ENCODE measurements at regions not wholly inside any gene's neighbourhood (a gene's known extent, or its start where the extent isn't known, plus 50 kb on each side); places are given as distances from the start of the nearest gene placed in this dataset.
"Not testable (repeated sequence)": the region's sequence is repeated elsewhere in the genome, so short reads cannot be mapped to it uniquely, and the experiment has no call there.

- H3K27me3 Mint-ChIP-seq = no peaks in the 10 kb centered on the region
- no peak for DNase-seq
- H3K9me3 ChIP-seq (ENCODE audit: control insufficient read depth, low read length, poor library complexity, severe bottlenecking) = no peaks in the 10 kb centered on the region
- H3K4me1 Mint-ChIP-seq = peaks cover 31% of the 10 kb centered on the region
- ATAC-seq = no peak
- H3K4me3 Mint-ChIP-seq = peak overlapping the region; percentile 99
- peak overlapping the region; percentile 98 for H3K27ac Mint-ChIP-seq
- peaks cover 4% of the 10 kb centered on the region for H3K36me3 Mint-ChIP-seq (ENCODE audit: low read depth)
Observed at GRCh38 chr6:25136854-25137253, 142.3 kb upstream of the CARMIL1 start.

- no peaks in the 10 kb centered on the region for H3K9me3 ChIP-seq (ENCODE audit: control insufficient read depth, low read length, poor library complexity, severe bottlenecking)
- Mint-ChIP-seq H3K27me3 (no peaks in the 10 kb centered on the region), H3K4me1 (peaks cover 31% of the 10 kb centered on the region), H3K27ac (peak overlapping the region; percentile 98), H3K4me3 (peak overlapping the region; percentile 99), H3K36me3 (ENCODE audit: low read depth) (peaks cover 4% of the 10 kb centered on the region)
- peak; percentile 35 for ATAC-seq
- no peak for DNase-seq
Observed at GRCh38 chr6:25137480-25137879, 141.7 kb upstream of the CARMIL1 start.

- Mint-ChIP-seq H3K27me3 (no peaks in the 10 kb centered on the region), H3K27ac (peak overlapping the region; percentile 98), H3K4me1 (peaks cover 28% of the 10 kb centered on the region), H3K36me3 (ENCODE audit: low read depth) (peaks cover 4% of the 10 kb centered on the region), H3K4me3 (peak overlapping the region; percentile 99)
- no peaks in the 10 kb centered on the region for H3K9me3 ChIP-seq (ENCODE audit: control insufficient read depth, low read length, poor library complexity, severe bottlenecking)
- DNase-seq (no peak), ATAC-seq (no peak)
Observed at GRCh38 chr6:25137916-25138232, 141.3 kb upstream of the CARMIL1 start.

GRCh38 chr6:25138233-25138933 is 140.8 kb upstream of the CARMIL1 start:
- Mint-ChIP-seq H3K36me3 (ENCODE audit: low read depth) (peaks cover 4% of the 10 kb centered on the region), H3K4me1 (peaks cover 30% of the 10 kb centered on the region), H3K4me3 (peak overlapping the region; percentile 99), H3K27ac (peak overlapping the region; percentile 98), H3K27me3 (no peaks in the 10 kb centered on the region)
- DNase-seq (peak; percentile 15 to 24 (median 17)), ATAC-seq (peak; percentile 93)
- H3K9me3 ChIP-seq (ENCODE audit: control insufficient read depth, low read length, poor library complexity, severe bottlenecking) = no peaks in the 10 kb centered on the region

- ATAC-seq = no peak
- H3K4me1 Mint-ChIP-seq = peaks cover 30% of the 10 kb centered on the region
Observed at GRCh38 chr6:25138934-25139415, 140.2 kb upstream of the CARMIL1 start.

GRCh38 chr6:25139608-25140007 is 139.6 kb upstream of the CARMIL1 start:
- H3K4me1 Mint-ChIP-seq = peaks cover 30% of the 10 kb centered on the region
- ATAC-seq = not testable (repeated sequence)

More at GRCh38 chr6:25138934-25139415, 140.2 kb upstream of the CARMIL1 start:
- peak overlapping the region; percentile 98 for H3K27ac Mint-ChIP-seq
- H3K9me3 ChIP-seq (ENCODE audit: control insufficient read depth, low read length, poor library complexity, severe bottlenecking) = no peaks in the 10 kb centered on the region
- no peaks in the 10 kb centered on the region for H3K27me3 Mint-ChIP-seq
- H3K4me3 Mint-ChIP-seq = peak overlapping the region; percentile 99
- peaks cover 4% of the 10 kb centered on the region for H3K36me3 Mint-ChIP-seq (ENCODE audit: low read depth)
- DNase-seq = no peak

GRCh38 chr6:25142506-25142905 is 136.7 kb upstream of the CARMIL1 start:
- H3K27ac Mint-ChIP-seq = no peak overlapping the region

More at GRCh38 chr6:25139608-25140007, 139.6 kb upstream of the CARMIL1 start:
- not testable (repeated sequence) for H3K9me3 ChIP-seq (ENCODE audit: control insufficient read depth, low read length, poor library complexity, severe bottlenecking); H3K4me3 Mint-ChIP-seq; DNase-seq; H3K27ac Mint-ChIP-seq; H3K27me3 Mint-ChIP-seq; H3K36me3 Mint-ChIP-seq (ENCODE audit: low read depth)

GRCh38 chr6:25144919-25145318 is 134.3 kb upstream of the CARMIL1 start:
- no peaks in the 10 kb centered on the region for H3K27me3 Mint-ChIP-seq
- H3K27ac Mint-ChIP-seq = no peak overlapping the region
- peaks cover 3% of the 10 kb centered on the region for H3K36me3 Mint-ChIP-seq (ENCODE audit: low read depth)
- no peak for DNase-seq
- no peaks in the 10 kb centered on the region for H3K9me3 ChIP-seq (ENCODE audit: control insufficient read depth, low read length, poor library complexity, severe bottlenecking)
- H3K4me3 Mint-ChIP-seq = no peak overlapping the region
- no peak for ATAC-seq
- peaks cover 4% of the 10 kb centered on the region for H3K4me1 Mint-ChIP-seq

More at GRCh38 chr6:25142506-25142905, 136.7 kb upstream of the CARMIL1 start:
- no peak for ATAC-seq
- DNase-seq = no peak
- Mint-ChIP-seq H3K36me3 (ENCODE audit: low read depth) (peaks cover 6% of the 10 kb centered on the region), H3K4me3 (no peak overlapping the region), H3K4me1 (peaks cover 14% of the 10 kb centered on the region), H3K27me3 (no peaks in the 10 kb centered on the region)
- H3K9me3 ChIP-seq (ENCODE audit: control insufficient read depth, low read length, poor library complexity, severe bottlenecking) = no peaks in the 10 kb centered on the region

- H3K9me3 ChIP-seq (ENCODE audit: control insufficient read depth, low read length, poor library complexity, severe bottlenecking) = no peaks in the 10 kb centered on the region
- H3K27ac Mint-ChIP-seq = no peak overlapping the region
- H3K27me3 Mint-ChIP-seq = no peaks in the 10 kb centered on the region
- H3K36me3 Mint-ChIP-seq (ENCODE audit: low read depth) = peaks cover 3% of the 10 kb centered on the region
- no peak overlapping the region for H3K4me3 Mint-ChIP-seq
- DNase-seq (no peak), ATAC-seq (no peak)
- H3K4me1 Mint-ChIP-seq = peaks cover 4% of the 10 kb centered on the region
Observed at GRCh38 chr6:25147223-25147622, 132.0 kb upstream of the CARMIL1 start.

- DNase-seq = no peak
- H3K27ac Mint-ChIP-seq = no peak overlapping the region
- H3K9me3 ChIP-seq (ENCODE audit: control insufficient read depth, low read length, poor library complexity, severe bottlenecking) = no peaks in the 10 kb centered on the region
- no peak for ATAC-seq
- no peaks in the 10 kb centered on the region for H3K27me3 Mint-ChIP-seq
- no peak overlapping the region for H3K4me3 Mint-ChIP-seq
- peaks cover 3% of the 10 kb centered on the region for H3K36me3 Mint-ChIP-seq (ENCODE audit: low read depth)
- peaks cover 2% of the 10 kb centered on the region for H3K4me1 Mint-ChIP-seq
Observed at GRCh38 chr6:25150031-25150430, 129.1 kb upstream of the CARMIL1 start.

- Mint-ChIP-seq H3K36me3 (ENCODE audit: low read depth) (no peaks in the 10 kb centered on the region), H3K27ac (no peak overlapping the region), H3K4me3 (no peak overlapping the region), H3K27me3 (no peaks in the 10 kb centered on the region), H3K4me1 (peaks cover 2% of the 10 kb centered on the region)
- ATAC-seq (no peak), DNase-seq (no peak)
- no peaks in the 10 kb centered on the region for H3K9me3 ChIP-seq (ENCODE audit: control insufficient read depth, low read length, poor library complexity, severe bottlenecking)
Observed at GRCh38 chr6:25150863-25151262, 128.3 kb upstream of the CARMIL1 start.

GRCh38 chr6:25153079-25153478 is 126.1 kb upstream of the CARMIL1 start:
- DNase-seq = no peak
- Mint-ChIP-seq H3K27me3 (no peaks in the 10 kb centered on the region), H3K27ac (no peak overlapping the region), H3K4me1 (no peaks in the 10 kb centered on the region), H3K36me3 (ENCODE audit: low read depth) (no peaks in the 10 kb centered on the region), H3K4me3 (no peak overlapping the region)
- peaks cover 3% of the 10 kb centered on the region for H3K9me3 ChIP-seq (ENCODE audit: control insufficient read depth, low read length, poor library complexity, severe bottlenecking)
- no peak for ATAC-seq

GRCh38 chr6:25154034-25154596 is 125.1 kb upstream of the CARMIL1 start:
- peaks cover 3% of the 10 kb centered on the region for H3K9me3 ChIP-seq (ENCODE audit: control insufficient read depth, low read length, poor library complexity, severe bottlenecking)
- Mint-ChIP-seq H3K27me3 (no peaks in the 10 kb centered on the region), H3K36me3 (ENCODE audit: low read depth) (no peaks in the 10 kb centered on the region), H3K4me3 (no peak overlapping the region), H3K4me1 (no peaks in the 10 kb centered on the region), H3K27ac (no peak overlapping the region)
- DNase-seq (no peak), ATAC-seq (no peak)

GRCh38 chr6:25155211-25155610 is 124.0 kb upstream of the CARMIL1 start:
- H3K27ac Mint-ChIP-seq = no peak overlapping the region
- no peak for ATAC-seq

More at GRCh38 chr6:25155211-25155610, 124.0 kb upstream of the CARMIL1 start:
- no peak for DNase-seq
- peaks cover 3% of the 10 kb centered on the region for H3K9me3 ChIP-seq (ENCODE audit: control insufficient read depth, low read length, poor library complexity, severe bottlenecking)
- H3K4me1 Mint-ChIP-seq = no peaks in the 10 kb centered on the region
- H3K36me3 Mint-ChIP-seq (ENCODE audit: low read depth) = no peaks in the 10 kb centered on the region
- H3K27me3 Mint-ChIP-seq = no peaks in the 10 kb centered on the region
- no peak overlapping the region for H3K4me3 Mint-ChIP-seq
